HAP-1 (cell line): ENCODE measurements at regions not wholly inside any gene's neighbourhood (a gene's known extent, or its start where the extent isn't known, plus 50 kb on each side); places are given as distances from the start of the nearest gene placed in this dataset.
"Not testable (repeated sequence)": the region's sequence is repeated elsewhere in the genome, so short reads cannot be mapped to it uniquely, and the experiment has no call there.

Experiments used
- DNase-seq, 2 experiments: peaks; one replicate each; pipeline ENCODE4 v3.0.0-alpha.2; 2016 to 2020; ENCODE audit warnings: low spot score in 2 of 2
- H3K27me3 ChIP-seq: fragments of 250-450 bp; sonication (Bioruptor Pico); 2 replicates; pipeline ENCODE4 v1.5.1; 2020; ENCODE audit warnings: low read depth, mild to moderate bottlenecking, moderate library complexity
- H3K36me3 ChIP-seq: fragments of 250-450 bp; sonication (Bioruptor Pico); replicated peaks from 2 replicates; pipeline ENCODE4 v1.5.1; 2020; ENCODE audit warnings: mild to moderate bottlenecking
- H3K4me1 ChIP-seq: fragments of 250-450 bp; sonication (Bioruptor Pico); 2 replicates; pipeline ENCODE4 v1.5.1; 2020; ENCODE audit warnings: mild to moderate bottlenecking
- H3K4me3 ChIP-seq: fragments of 250-450 bp; sonication (Bioruptor Pico); 2 replicates; pipeline ENCODE4 v1.5.1; 2020; ENCODE audit warnings: mild to moderate bottlenecking, moderate library complexity
- H3K9me3 ChIP-seq: fragments of 250-450 bp; sonication (Bioruptor Pico); 2 replicates; pipeline ENCODE4 v1.5.1; 2020; ENCODE audit warnings: mild to moderate bottlenecking, moderate library complexity
- in situ Hi-C: fragments of 300-500 bp; cut with MboI; formaldehyde crosslinking; loops from 3 replicates; pipeline ENCODE4 v1.14.3; 2020; ENCODE audit warnings: low sequenced_read_pairs, inconsistent platforms, mixed read lengths

GRCh38 chr6:99668036-99668705 lies 61.5 kb downstream of the PRDM13 start:
- Histone ChIP-seq H3K9me3 (no peaks in the 10 kb centered on the region), H3K36me3 (no peaks in the 10 kb centered on the region), H3K27me3 (no peaks in the 10 kb centered on the region), H3K4me3 (no peak overlapping the region), H3K4me1 (peaks cover 5% of the 10 kb centered on the region)
- in situ Hi-C loops = no loop called here
- DNase-seq = peak in 1 of 2 experiments; percentile 13

GRCh38 chr6:99689916-99690685 lies 83.5 kb downstream of the PRDM13 start:
- H3K9me3 ChIP-seq = no peaks in the 10 kb centered on the region
- in situ Hi-C loops = no loop called here
- no peaks in the 10 kb centered on the region for H3K36me3 ChIP-seq
- H3K4me3 ChIP-seq = no peak overlapping the region
- H3K27me3 ChIP-seq = no peaks in the 10 kb centered on the region
- no peaks in the 10 kb centered on the region for H3K4me1 ChIP-seq
- DNase-seq = no peak

- H3K4me1 ChIP-seq, in situ Hi-C loops, H3K4me3 ChIP-seq, H3K36me3 ChIP-seq, H3K9me3 ChIP-seq, H3K27me3 ChIP-seq, DNase-seq: not testable (repeated sequence)
Measured at GRCh38 chr6:99702287-99702686, 95.7 kb downstream of the PRDM13 start.

GRCh38 chr6:99709062-99709461 lies 102.4 kb downstream of the PRDM13 start:
- no peaks in the 10 kb centered on the region for H3K36me3 ChIP-seq
- no peaks in the 10 kb centered on the region for H3K27me3 ChIP-seq
- H3K4me3 ChIP-seq = no peak overlapping the region
- no peak for DNase-seq
- in situ Hi-C loops = no loop called here
- H3K9me3 ChIP-seq = no peaks in the 10 kb centered on the region
- H3K4me1 ChIP-seq = no peaks in the 10 kb centered on the region

DNA sequence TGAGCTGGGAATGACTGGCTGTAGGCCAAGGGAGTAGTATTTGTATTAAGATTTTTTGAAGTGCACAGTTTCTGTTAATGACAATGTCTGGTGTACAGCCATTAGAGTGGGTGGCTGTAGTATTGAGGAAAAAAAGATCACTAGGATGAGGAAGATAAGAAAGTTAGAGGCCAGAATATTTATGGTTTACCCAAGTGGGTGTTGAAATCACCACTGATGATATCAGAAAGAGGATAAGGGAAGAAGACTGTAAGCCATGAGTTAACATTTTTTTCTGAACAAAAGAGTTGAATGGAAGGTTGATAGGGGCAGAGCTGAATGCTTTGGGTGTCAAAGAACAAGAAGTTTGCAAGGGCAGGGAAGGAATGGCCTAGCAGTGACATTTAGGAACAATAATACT lies 104.7 kb downstream of the PRDM13 start:
- Histone ChIP-seq H3K27me3 (no peaks in the 10 kb centered on the region), H3K4me1 (no peaks in the 10 kb centered on the region), H3K9me3 (no peaks in the 10 kb centered on the region), H3K36me3 (no peaks in the 10 kb centered on the region), H3K4me3 (no peak overlapping the region)
- in situ Hi-C loops = no loop called here
- DNase-seq = no peak

GRCh38 chr6:99711925-99712324 lies 105.3 kb downstream of the PRDM13 start:
- DNase-seq = no peak
- H3K4me1 ChIP-seq = no peaks in the 10 kb centered on the region
- in situ Hi-C loops = no loop called here
- no peaks in the 10 kb centered on the region for H3K36me3 ChIP-seq
- no peaks in the 10 kb centered on the region for H3K9me3 ChIP-seq
- no peak overlapping the region for H3K4me3 ChIP-seq
- H3K27me3 ChIP-seq = no peaks in the 10 kb centered on the region

DNA sequence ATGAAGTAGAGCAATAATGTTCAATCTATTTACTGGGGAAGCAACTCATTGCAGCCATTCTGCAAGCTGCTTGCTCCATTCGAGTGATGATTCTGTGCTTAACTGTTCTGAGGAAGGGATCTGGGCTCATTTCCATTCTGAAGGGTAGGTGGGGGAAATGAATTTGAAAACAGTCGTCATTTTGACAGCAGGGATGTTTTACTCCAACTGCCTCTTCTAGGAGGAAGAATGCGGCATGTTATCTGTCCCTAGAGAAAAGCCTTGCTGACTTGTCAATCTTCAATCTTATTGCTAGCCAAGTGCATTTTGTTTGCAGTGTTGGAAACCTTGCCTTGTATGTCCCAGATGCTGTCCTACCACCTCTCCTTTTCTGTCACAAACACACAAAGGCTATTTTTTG lies 105.9 kb downstream of the PRDM13 start:
- no peak overlapping the region for H3K4me3 ChIP-seq
- in situ Hi-C loops = no loop called here
- no peaks in the 10 kb centered on the region for H3K4me1 ChIP-seq
- no peaks in the 10 kb centered on the region for H3K9me3 ChIP-seq
- DNase-seq = no peak
- no peaks in the 10 kb centered on the region for H3K27me3 ChIP-seq
- H3K36me3 ChIP-seq = no peaks in the 10 kb centered on the region

DNA sequence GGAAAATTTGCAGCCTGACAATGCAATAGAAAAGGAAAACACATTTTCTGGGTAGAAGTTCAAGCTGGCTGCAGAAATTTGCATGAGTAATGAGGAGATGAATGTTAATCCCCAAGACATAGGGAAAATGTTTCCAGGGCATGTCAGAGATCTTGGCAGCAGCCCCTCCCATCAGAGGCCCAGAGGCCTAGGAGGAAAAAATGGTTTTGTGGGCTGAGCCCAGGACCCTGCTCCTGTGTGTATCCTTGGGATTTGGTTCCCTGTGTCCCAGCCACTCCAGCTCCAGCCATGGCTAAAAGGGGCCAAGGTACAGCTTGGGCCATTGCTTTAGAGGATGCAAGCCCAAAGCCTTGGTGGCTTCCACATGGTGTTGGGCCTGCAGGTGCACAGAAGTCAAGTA lies 115.4 kb downstream of the PRDM13 start:
- H3K9me3 ChIP-seq, H3K36me3 ChIP-seq, H3K27me3 ChIP-seq, H3K4me3 ChIP-seq, DNase-seq, in situ Hi-C loops, H3K4me1 ChIP-seq: not testable (repeated sequence)

GRCh38 chr6:99730237-99730636 lies 123.6 kb downstream of the PRDM13 start:
- H3K4me3 ChIP-seq, DNase-seq, H3K36me3 ChIP-seq, in situ Hi-C loops, H3K27me3 ChIP-seq, H3K4me1 ChIP-seq, H3K9me3 ChIP-seq: not testable (repeated sequence)

- in situ Hi-C loops = no loop called here
- no peaks in the 10 kb centered on the region for H3K36me3 ChIP-seq
- peaks cover 14% of the 10 kb centered on the region for H3K27me3 ChIP-seq
- no peak for DNase-seq
- H3K4me1 ChIP-seq = no peaks in the 10 kb centered on the region
- no peak overlapping the region for H3K4me3 ChIP-seq
- no peaks in the 10 kb centered on the region for H3K9me3 ChIP-seq
Measured at GRCh38 chr6:99736302-99736701, 129.7 kb downstream of the PRDM13 start.

DNA sequence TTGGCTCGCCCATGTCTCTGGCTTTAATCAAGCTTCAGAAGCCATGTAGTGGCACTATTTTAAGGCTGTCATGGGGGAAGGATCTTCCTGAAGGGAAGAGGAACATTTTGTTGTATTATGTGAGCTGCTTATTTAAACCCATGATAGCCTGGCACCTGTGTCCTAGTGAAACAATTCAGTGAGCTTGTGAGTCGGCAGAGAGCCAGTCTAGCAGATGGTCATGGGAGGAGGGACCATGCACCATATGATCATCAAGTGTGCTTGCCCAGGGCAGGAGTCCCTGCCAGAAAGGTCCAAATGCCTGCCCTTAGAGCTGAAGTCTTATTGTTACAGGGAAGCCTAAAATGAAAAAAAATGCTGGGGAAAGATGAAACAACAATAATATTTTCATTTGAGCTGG lies 132.9 kb downstream of the PRDM13 start:
- in situ Hi-C loops = no loop called here
- no peak for DNase-seq
- H3K4me3 ChIP-seq = no peak overlapping the region

DNA sequence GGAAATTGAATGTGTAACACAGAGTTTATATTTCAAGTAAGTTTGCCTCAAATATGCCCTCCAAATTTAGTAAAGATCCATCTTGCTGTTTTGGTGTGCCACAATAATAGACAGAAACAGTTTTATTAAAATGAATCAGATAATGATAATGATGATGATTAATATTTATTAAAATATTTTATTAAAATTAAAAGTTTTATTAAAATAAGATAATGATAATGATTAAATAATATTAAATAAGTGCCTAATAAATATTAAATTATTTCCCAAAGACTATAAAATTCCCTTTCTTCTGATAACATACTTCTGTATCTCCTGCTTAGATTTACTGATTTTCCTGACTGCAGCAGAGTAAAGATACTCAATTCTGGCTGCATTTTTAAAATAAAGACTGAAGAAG lies 134.5 kb downstream of the PRDM13 start:
- no peak for DNase-seq
- no peaks in the 10 kb centered on the region for H3K36me3 ChIP-seq
- peaks cover 19% of the 10 kb centered on the region for H3K27me3 ChIP-seq
- no peaks in the 10 kb centered on the region for H3K9me3 ChIP-seq
- H3K4me3 ChIP-seq = no peak overlapping the region
- in situ Hi-C loops = no loop called here
- no peaks in the 10 kb centered on the region for H3K4me1 ChIP-seq

More for the DNA sequence above, 132.9 kb downstream of the PRDM13 start:
- Histone ChIP-seq H3K36me3 (no peaks in the 10 kb centered on the region), H3K4me1 (no peaks in the 10 kb centered on the region), H3K9me3 (no peaks in the 10 kb centered on the region), H3K27me3 (peaks cover 21% of the 10 kb centered on the region)

DNA sequence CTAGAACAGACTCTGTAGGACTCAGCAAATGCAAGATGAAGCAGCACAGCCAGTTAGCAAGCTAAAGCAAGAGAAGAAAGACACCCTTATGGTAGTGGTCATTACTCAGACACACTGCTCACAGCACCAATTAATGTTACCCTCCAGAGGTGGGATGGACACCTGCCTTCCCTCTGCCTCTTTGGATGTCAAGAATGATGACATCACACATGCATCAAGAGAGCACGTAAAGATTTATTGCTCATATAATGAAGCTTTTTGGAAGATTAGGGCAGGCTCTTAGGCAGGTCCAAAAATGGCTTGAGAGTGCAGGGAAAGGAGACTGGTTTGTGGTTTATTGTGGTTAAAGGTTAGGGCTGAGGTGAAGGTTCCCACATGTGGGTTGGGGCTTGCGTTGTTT lies 137.0 kb downstream of the PRDM13 start:
- in situ Hi-C loops = no loop called here
- H3K27me3 ChIP-seq = peaks cover 17% of the 10 kb centered on the region
- H3K4me1 ChIP-seq = no peaks in the 10 kb centered on the region
- no peaks in the 10 kb centered on the region for H3K36me3 ChIP-seq
- no peak for DNase-seq
- no peaks in the 10 kb centered on the region for H3K9me3 ChIP-seq
- H3K4me3 ChIP-seq = no peak overlapping the region

GRCh38 chr6:99745651-99746050 lies 139.0 kb downstream of the PRDM13 start:
- H3K9me3 ChIP-seq = no peaks in the 10 kb centered on the region
- H3K4me1 ChIP-seq = no peaks in the 10 kb centered on the region
- peaks cover 12% of the 10 kb centered on the region for H3K27me3 ChIP-seq
- in situ Hi-C loops = no loop called here
- H3K36me3 ChIP-seq = no peaks in the 10 kb centered on the region
- DNase-seq = no peak
- H3K4me3 ChIP-seq = no peak overlapping the region
